Thoracic aorta (tissue), 2 donors: ENCODE measurements at regions not wholly inside any gene's neighbourhood (a gene's known extent, or its start where the extent isn't known, plus 50 kb on each side); places are given as distances from the start of the nearest gene placed in this dataset.

ENCODE experiments used
- ATAC-seq: fragments of 150-250 bp; one replicate; pipeline ENCODE4 v1.8.0; 2017; ENCODE audit warnings: low read depth; ENCODE audit not compliant: insufficient number of reproducible peaks, low FRiP score
- DNase-seq: peaks from one replicate; pipeline ENCODE4 v3.0.0-alpha.2; 2020; ENCODE audit warnings: low spot score
- H3K27ac ChIP-seq, 2 donors: fragments of 200-600 bp; sonication (generic); 1 replicate in 1 of 2; 2 replicates in 1 of 2; pipeline ENCODE4 v1.5.1; 2016; ENCODE audit warnings: mild to moderate bottlenecking in 2 of 2, moderate library complexity in 2 of 2
- H3K27me3 ChIP-seq: fragments of 200-600 bp; sonication (generic); replicated peaks from 2 replicates; pipeline ENCODE4 v1.6.0; 2016; ENCODE audit warnings: mild to moderate bottlenecking; ENCODE audit not compliant: insufficient read depth
- H3K36me3 ChIP-seq: fragments of 200-600 bp; sonication (generic); one replicate; pipeline ENCODE4 v1.5.1; 2016
- H3K4me1 ChIP-seq, 2 donors: fragments of 200-600 bp; sonication (generic); 1 replicate in 1 of 2; 2 replicates in 1 of 2; pipeline versions ENCODE4 v1.5.1 to v1.6.0; 2016; ENCODE audit warnings: low read depth in 2 of 2, mild to moderate bottlenecking in 1 of 2; ENCODE audit not compliant: control insufficient read depth in 1 of 2
- H3K4me3 ChIP-seq: fragments of 200-600 bp; sonication (generic); 2 replicates; pipeline ENCODE4 v1.5.1; 2016; ENCODE audit warnings: mild to moderate bottlenecking
- H3K9me3 ChIP-seq: fragments of 200-600 bp; sonication (generic); 2 replicates; pipeline ENCODE4 v1.5.1; 2016
- CTCF ChIP-seq: fragments of 200-600 bp; sonication (generic); IDR thresholded peaks from one replicate; pipeline ENCODE4 v1.5.1; 2019; ENCODE audit warnings: antibody characterized with exemption

DNA sequence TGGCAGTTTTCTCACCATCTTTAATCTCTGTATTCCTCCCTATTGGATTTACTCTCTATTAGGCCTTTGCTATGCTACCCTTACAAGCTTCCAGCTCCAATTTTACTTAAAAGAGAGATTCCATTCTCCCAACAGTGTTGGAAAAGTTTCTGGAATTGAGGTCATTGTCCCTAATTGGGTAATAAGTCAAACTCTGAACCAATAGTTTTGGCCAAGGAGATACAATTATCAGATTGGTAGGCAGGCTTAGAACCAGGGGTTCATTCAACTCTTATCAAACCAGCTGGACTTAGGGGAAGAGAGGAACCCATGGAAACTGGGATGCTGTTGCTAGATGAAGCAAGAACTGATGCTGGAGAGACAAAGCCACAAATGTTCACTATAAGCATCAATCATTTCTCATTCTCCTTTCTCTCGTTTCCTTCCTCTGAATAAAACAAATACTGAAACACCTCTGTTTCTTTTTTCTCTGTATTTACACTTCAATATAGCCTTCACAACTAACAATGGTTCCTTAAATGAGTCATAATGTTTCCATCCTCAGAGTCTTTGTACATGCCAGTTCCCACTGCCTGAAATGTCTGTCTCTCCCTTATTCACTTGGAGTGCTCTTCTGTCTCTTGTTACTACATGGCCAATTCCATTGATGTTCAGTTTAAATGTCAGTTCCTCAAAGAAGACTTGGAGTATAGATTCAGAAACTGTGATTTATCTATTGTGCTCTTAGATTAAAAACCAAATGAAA lies 587.3 kb downstream of the GABRG2 start:
- peaks cover 4% of the 10 kb centered on the region for H3K9me3 ChIP-seq
- no peaks in the 10 kb centered on the region for H3K36me3 ChIP-seq
- H3K27ac ChIP-seq, result no peak overlapping the region
- TF ChIP-seq CTCF, result no peak
- ATAC-seq, result no peak
- H3K4me1 ChIP-seq, result no peaks in the 10 kb centered on the region
- DNase-seq, result no peak
- no peak overlapping the region for H3K4me3 ChIP-seq
- no peaks in the 10 kb centered on the region for H3K27me3 ChIP-seq

DNA sequence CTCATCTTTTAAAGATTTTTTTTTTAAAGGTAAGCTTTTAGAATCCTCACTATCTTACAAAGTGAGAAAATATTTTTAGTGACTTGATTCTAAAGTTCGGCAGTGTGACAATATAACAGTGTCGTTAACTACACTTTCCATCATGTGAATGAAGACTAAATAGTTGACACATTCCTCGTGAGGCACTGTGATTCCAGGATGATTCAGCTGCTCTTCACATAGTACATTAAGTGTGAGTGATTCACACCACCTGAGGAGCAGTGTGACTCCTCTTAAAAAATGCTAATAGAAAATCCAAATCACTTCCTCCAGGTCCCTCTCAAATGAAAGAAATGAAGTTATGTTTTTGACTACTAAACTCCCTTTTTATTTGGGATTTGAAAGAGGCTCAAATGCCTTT lies 589.5 kb downstream of the GABRG2 start:
- DNase-seq, result no peak
- Histone ChIP-seq H3K27me3 (no peaks in the 10 kb centered on the region), H3K9me3 (no peaks in the 10 kb centered on the region), H3K4me1 (no peaks in the 10 kb centered on the region), H3K36me3 (no peaks in the 10 kb centered on the region), H3K27ac (no peak overlapping the region), H3K4me3 (no peak overlapping the region)
- no peak for TF ChIP-seq CTCF
- no peak for ATAC-seq

DNA sequence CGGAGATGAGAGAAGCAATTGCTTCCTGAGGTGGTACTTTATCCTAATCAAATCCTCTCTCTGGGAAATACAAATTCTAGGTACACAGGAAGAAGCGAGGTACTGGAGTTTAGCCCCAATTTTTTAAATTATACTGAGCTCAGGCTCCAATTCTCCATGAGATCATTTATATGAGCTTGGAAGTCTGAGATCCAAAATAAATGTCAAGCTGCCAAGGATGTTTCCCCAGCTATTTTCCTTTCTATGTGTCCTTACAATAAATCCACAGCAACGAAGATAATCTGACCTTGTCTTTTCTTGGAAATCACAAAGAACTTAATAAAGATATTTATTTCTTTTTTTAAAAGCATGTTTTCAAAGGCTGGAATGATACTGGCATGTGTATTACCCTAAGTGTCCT lies 597.3 kb downstream of the GABRG2 start:
- Histone ChIP-seq H3K9me3 (no peaks in the 10 kb centered on the region), H3K36me3 (no peaks in the 10 kb centered on the region), H3K27ac (no peak overlapping the region), H3K4me3 (no peak overlapping the region), H3K4me1 (no peaks in the 10 kb centered on the region), H3K27me3 (no peaks in the 10 kb centered on the region)
- no peak for ATAC-seq
- DNase-seq, result no peak
- no peak for TF ChIP-seq CTCF

- Histone ChIP-seq H3K9me3 (no peaks in the 10 kb centered on the region), H3K27ac (no peak overlapping the region), H3K4me1 (no peaks in the 10 kb centered on the region), H3K4me3 (no peak overlapping the region), H3K36me3 (no peaks in the 10 kb centered on the region), H3K27me3 (no peaks in the 10 kb centered on the region)
- TF ChIP-seq CTCF, result no peak
- no peak for DNase-seq
- no peak for ATAC-seq
These were observed 601.4 kb downstream of the GABRG2 start for GRCh38 chr5:162668926-162669325.

- H3K36me3 ChIP-seq, result no peaks in the 10 kb centered on the region
- H3K4me1 ChIP-seq, result no peaks in the 10 kb centered on the region
- H3K4me3 ChIP-seq, result no peak overlapping the region
- H3K9me3 ChIP-seq, result no peaks in the 10 kb centered on the region
- no peak overlapping the region for H3K27ac ChIP-seq
- DNase-seq, result no peak
- H3K27me3 ChIP-seq, result no peaks in the 10 kb centered on the region
- TF ChIP-seq CTCF, result no peak
- no peak for ATAC-seq
These were observed 604.5 kb downstream of the GABRG2 start for GRCh38 chr5:162672061-162672460.
